Mucosa of descending colon (tissue), 3 donors: ENCODE measurements at regions not wholly inside any gene's neighbourhood (a gene's known extent, or its start where the extent isn't known, plus 50 kb on each side); places are given as distances from the start of the nearest gene placed in this dataset.

Source experiments
- ATAC-seq: fragments of 200-7000 bp; cut with Tn5 transposase; one replicate; pipeline ENCODE4 v1.9.1; 2020; ENCODE audit warnings: mild to moderate bottlenecking, moderate library complexity
- DNase-seq, 3 donors: peaks; one replicate each; pipeline ENCODE4 v3.0.0-alpha.2; 2020
- H3K36me3 ChIP-seq: fragments of 200-600 bp; one replicate; pipeline ENCODE4 v1.8.0; 2021; ENCODE audit warnings: low read depth, mild to moderate bottlenecking
- H3K4me1 ChIP-seq: fragments of 200-600 bp; one replicate; pipeline ENCODE4 v1.8.0; 2021; ENCODE audit warnings: low read depth, mild to moderate bottlenecking
- H3K4me3 ChIP-seq: fragments of 200-600 bp; one replicate; pipeline ENCODE4 v1.8.0; 2021; ENCODE audit warnings: mild to moderate bottlenecking
- H3K9me3 ChIP-seq: fragments of 200-600 bp; one replicate; pipeline ENCODE4 v1.8.0; 2021; ENCODE audit warnings: mild to moderate bottlenecking
- intact Hi-C, 2 donors: fragments of 100-400 bp; cut with DNase I in 1 of 2; cut with micrococcal nuclease in 1 of 2; formaldehyde crosslinking; loops; one replicate each; pipeline versions ENCODE4 v1.11.0 to v1.11.1; 2022; cut with DNase I, micrococcal nuclease
- TF ChIP-seq, protein P1 (sequence below): fragments of 200-600 bp; IDR thresholded peaks from one replicate; pipeline ENCODE4 v1.8.0; 2022; ENCODE audit warnings: antibody characterized with exemption, mild to moderate bottlenecking
- donor health status: DM: no; HTN: no; CAD: no; lungs with moderate emphysema.
- donor health status: DM: no; HTN: no; CAD: no.
- donor health status: DM: no; HTN: yes; CAD: no.

DNA sequence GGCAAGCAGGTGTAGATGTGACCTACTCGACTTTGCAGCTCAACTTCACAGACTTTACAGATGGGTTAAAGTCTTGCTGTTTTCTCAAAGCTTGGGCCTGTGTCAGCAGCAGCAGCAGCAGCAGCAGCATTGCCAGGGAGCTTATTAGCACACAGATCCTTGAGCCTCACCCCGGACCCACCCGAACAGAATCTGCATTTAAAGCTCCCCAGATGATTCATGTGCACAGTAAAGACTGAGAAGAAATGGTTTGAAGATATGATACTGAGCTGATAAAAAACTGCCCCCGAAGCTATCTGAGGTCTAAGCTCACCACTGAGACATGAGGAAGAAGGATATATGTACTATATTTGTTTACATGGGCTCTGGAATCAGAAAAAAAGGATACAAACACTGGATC, 231.7 kb downstream of the ARPP21 start:
- Histone ChIP-seq H3K36me3 (no peaks in the 10 kb centered on the region), H3K4me1 (no peaks in the 10 kb centered on the region), H3K4me3 (no peak overlapping the region), H3K9me3 (no peaks in the 10 kb centered on the region)
- intact Hi-C loops, result no loop called here
- ATAC-seq, result no peak
- DNase-seq, result no peak
- TF ChIP-seq, protein P1, sequence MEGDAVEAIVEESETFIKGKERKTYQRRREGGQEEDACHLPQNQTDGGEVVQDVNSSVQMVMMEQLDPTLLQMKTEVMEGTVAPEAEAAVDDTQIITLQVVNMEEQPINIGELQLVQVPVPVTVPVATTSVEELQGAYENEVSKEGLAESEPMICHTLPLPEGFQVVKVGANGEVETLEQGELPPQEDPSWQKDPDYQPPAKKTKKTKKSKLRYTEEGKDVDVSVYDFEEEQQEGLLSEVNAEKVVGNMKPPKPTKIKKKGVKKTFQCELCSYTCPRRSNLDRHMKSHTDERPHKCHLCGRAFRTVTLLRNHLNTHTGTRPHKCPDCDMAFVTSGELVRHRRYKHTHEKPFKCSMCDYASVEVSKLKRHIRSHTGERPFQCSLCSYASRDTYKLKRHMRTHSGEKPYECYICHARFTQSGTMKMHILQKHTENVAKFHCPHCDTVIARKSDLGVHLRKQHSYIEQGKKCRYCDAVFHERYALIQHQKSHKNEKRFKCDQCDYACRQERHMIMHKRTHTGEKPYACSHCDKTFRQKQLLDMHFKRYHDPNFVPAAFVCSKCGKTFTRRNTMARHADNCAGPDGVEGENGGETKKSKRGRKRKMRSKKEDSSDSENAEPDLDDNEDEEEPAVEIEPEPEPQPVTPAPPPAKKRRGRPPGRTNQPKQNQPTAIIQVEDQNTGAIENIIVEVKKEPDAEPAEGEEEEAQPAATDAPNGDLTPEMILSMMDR, result no peak

DNA sequence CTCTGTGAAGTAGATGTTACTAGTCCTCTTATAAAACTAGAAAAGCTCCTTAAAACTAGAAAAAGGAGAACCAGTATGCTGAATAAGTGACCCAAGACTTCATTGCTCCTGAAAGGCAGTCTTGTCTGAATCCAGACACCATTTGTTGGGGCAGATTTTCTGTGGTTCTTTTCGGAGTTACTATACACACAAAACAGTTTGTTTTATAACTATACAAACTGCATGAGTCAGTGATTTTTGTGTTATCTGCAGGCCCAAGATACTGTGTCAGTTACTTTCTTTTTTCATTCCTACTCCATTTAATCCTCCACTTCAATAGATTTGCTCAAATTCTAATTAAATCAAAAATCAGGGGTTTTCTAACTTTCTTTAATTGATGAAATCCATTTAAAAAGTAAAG, 244.6 kb downstream of the ARPP21 start:
- H3K4me1 ChIP-seq, result no peaks in the 10 kb centered on the region
- DNase-seq (no peak), ATAC-seq (no peak)
- no peaks in the 10 kb centered on the region for H3K36me3 ChIP-seq
- intact Hi-C loops, result no loop called here
- H3K4me3 ChIP-seq, result no peak overlapping the region
- TF ChIP-seq, protein P1, result no peak
- peaks cover 9% of the 10 kb centered on the region for H3K9me3 ChIP-seq

DNA sequence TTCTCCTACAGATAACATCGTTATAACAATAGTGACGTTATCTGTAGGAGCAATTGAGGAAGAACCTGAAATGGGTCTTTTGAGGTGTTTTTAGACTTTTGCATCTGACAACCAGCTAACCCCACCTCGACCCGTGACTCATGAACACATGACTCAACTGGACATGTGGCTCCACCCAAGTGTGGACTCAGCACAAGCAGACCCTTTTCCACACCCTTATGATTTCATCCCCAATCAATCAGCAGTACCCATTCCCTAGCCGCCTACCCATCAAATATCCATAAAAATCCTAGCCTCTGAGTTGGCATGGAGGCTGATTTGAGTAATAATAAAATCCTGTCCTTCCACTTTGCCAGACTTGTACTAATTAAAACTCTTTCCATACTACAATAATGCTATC, 255.4 kb downstream of the ARPP21 start:
- H3K36me3 ChIP-seq, result no peaks in the 10 kb centered on the region
- ATAC-seq, result no peak
- H3K4me3 ChIP-seq, result no peak overlapping the region
- TF ChIP-seq, protein P1, result no peak
- no peaks in the 10 kb centered on the region for H3K9me3 ChIP-seq
- no peak for DNase-seq
- intact Hi-C loops, result no loop called here
- H3K4me1 ChIP-seq, result no peaks in the 10 kb centered on the region

DNA sequence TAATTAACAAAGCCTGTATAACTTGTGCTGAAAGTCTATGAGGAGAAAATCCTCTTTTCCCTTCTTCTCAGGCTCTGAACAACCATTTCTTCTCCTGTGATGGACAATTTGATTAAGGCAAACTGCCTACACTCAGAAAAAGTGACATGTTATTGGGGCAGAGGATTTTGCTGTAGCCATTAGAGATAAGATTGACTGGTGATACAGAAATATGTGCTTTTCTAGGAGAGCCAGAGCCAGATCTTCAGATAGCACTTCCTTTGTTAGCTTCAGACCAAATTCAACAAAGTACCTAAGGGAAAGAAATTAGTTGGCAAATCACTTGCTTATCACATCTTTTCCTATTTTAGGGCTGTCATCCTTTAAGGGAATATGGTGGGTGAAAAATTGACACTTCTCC, 259.9 kb downstream of the ARPP21 start:
- Histone ChIP-seq H3K4me3 (no peak overlapping the region), H3K9me3 (no peaks in the 10 kb centered on the region), H3K36me3 (no peaks in the 10 kb centered on the region), H3K4me1 (no peaks in the 10 kb centered on the region)
- intact Hi-C loops, result no loop called here
- DNase-seq (no peak), ATAC-seq (no peak)
- TF ChIP-seq, protein P1, result no peak

DNA sequence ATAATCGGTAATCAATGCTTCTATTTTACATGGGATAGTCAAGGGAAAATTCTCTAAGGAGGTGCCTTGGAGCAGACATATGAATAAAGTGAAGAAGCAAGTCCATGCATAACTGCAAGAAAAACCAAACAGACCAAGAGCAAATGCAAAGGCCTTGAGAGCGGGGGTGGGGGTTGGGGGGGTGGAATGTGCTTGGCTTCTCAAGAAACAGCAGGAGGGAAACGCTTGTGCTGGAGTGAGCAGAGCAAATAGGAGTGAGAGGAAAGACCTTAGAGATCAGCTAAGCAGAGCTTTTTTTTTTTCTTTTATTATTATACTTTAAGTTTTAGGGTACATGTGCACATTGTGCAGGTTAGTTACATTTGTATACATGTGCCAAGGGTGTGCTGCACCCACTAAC, 260.8 kb downstream of the ARPP21 start:
- intact Hi-C loops, result no loop called here
- TF ChIP-seq, protein P1, result no peak
- Histone ChIP-seq H3K4me1 (no peaks in the 10 kb centered on the region), H3K4me3 (no peak overlapping the region), H3K36me3 (no peaks in the 10 kb centered on the region), H3K9me3 (no peaks in the 10 kb centered on the region)
- ATAC-seq, result no peak
- DNase-seq, result no peak
